OCI-LY3 (cell line): ENCODE measurements at regions not wholly inside any gene's neighbourhood (a gene's known extent, or its start where the extent isn't known, plus 50 kb on each side); places are given as distances from the start of the nearest gene placed in this dataset.

Source experiments
- EZH2phosphoT487 ChIP-seq: fragments of 200-600 bp; shearing (Covaris generic); IDR thresholded peaks from 2 replicates; pipeline ENCODE4 v1.6.1; 2018; ENCODE audit warnings: antibody characterized with exemption, mixed run types, low read depth
- TF ChIP-seq, protein P1 (sequence below): fragments of 200-600, 300-600 bp; sonication (generic); IDR thresholded peaks from 2 replicates; pipeline ENCODE4 v1.5.1; 2014; ENCODE audit warnings: antibody characterized with exemption, low read length, low read depth

DNA sequence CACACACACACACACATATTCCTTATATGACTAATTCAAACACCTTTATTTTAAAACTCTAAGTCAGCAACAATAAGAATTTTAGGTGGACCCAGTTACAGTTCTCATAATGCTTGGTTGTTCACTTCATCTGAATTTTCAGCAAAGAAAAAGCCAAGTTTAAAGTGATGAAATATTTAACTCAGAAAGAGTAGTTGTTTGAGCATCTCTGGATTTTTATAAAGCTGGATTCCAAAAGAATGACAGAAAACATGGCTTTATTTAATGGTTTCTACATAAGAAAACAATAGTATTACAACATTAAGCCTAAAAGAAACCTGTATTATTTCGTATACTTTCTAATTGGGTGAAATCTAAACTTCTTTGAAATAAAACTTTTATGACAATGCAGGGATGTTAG lies 54.2 kb upstream of the ADAMTS5 start:
- TF ChIP-seq, protein P1, sequence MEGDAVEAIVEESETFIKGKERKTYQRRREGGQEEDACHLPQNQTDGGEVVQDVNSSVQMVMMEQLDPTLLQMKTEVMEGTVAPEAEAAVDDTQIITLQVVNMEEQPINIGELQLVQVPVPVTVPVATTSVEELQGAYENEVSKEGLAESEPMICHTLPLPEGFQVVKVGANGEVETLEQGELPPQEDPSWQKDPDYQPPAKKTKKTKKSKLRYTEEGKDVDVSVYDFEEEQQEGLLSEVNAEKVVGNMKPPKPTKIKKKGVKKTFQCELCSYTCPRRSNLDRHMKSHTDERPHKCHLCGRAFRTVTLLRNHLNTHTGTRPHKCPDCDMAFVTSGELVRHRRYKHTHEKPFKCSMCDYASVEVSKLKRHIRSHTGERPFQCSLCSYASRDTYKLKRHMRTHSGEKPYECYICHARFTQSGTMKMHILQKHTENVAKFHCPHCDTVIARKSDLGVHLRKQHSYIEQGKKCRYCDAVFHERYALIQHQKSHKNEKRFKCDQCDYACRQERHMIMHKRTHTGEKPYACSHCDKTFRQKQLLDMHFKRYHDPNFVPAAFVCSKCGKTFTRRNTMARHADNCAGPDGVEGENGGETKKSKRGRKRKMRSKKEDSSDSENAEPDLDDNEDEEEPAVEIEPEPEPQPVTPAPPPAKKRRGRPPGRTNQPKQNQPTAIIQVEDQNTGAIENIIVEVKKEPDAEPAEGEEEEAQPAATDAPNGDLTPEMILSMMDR, result no peak
- TF ChIP-seq EZH2phosphoT487, result no peak
